Small intestine (tissue), 7 donors: ENCODE measurements at regions not wholly inside any gene's neighbourhood (a gene's known extent, or its start where the extent isn't known, plus 50 kb on each side); places are given as distances from the start of the nearest gene placed in this dataset.

ENCODE experiments used
- DNase-seq, 2 donors: peaks; one replicate each; pipeline versions ENCODE4 v3.0.0 to v3.0.0-alpha.2; 2013
- FAIRE-seq: peaks from 2 replicates; lab custom pipeline; 2012; peaks lifted over from hg19 to GRCh38; lab: Jason Lieb, UNC
- H3K27ac ChIP-seq, 3 donors: one replicate each; pipeline ENCODE4 v1.5.1; 2013; ENCODE audit warnings: low read length in 2 of 3, mild to moderate bottlenecking in 2 of 3, control low read depth in 1 of 3, inconsistent platforms in 1 of 3, low read depth in 1 of 3, moderate library complexity in 1 of 3
- H3K27me3 ChIP-seq, 3 donors: one replicate each; pipeline ENCODE4 v1.6.1; 2013; ENCODE audit warnings: low read length in 3 of 3, inconsistent platforms in 1 of 3; ENCODE audit not compliant: control insufficient read depth in 3 of 3, insufficient read depth in 3 of 3
- H3K36me3 ChIP-seq, 3 donors: one replicate each; pipeline ENCODE4 v1.6.1; 2013; ENCODE audit warnings: low read length in 3 of 3, inconsistent platforms in 1 of 3, low read depth in 1 of 3, mild to moderate bottlenecking in 1 of 3, moderate library complexity in 1 of 3; ENCODE audit not compliant: control insufficient read depth in 3 of 3, insufficient read depth in 2 of 3
- H3K4me1 ChIP-seq, 3 donors: one replicate each; pipeline ENCODE4 v1.6.1; 2013; ENCODE audit warnings: low read length in 2 of 3, inconsistent platforms in 1 of 3, low read depth in 1 of 3, mild to moderate bottlenecking in 1 of 3, moderate library complexity in 1 of 3; ENCODE audit not compliant: control insufficient read depth in 3 of 3, insufficient read depth in 2 of 3
- H3K4me3 ChIP-seq, 3 donors: one replicate each; pipeline ENCODE4 v1.5.1; 2013; ENCODE audit warnings: low read length in 3 of 3, control low read depth in 1 of 3, inconsistent platforms in 1 of 3, low read depth in 1 of 3, mild to moderate bottlenecking in 1 of 3, moderate library complexity in 1 of 3
- H3K9me3 ChIP-seq, 2 donors: one replicate each; pipeline ENCODE4 v1.6.1; 2013; ENCODE audit warnings: low read depth in 1 of 2, low read length in 1 of 2; ENCODE audit not compliant: control insufficient read depth in 2 of 2, insufficient read depth in 1 of 2
- WGBS, 3 donors: extraction: QIAGEN DNeasy Blood & Tissue Kit; methylation state at CpG; one replicate each; pipeline ENCODE4 v1.1.7; 2013; 5-methylcytosine and 5-hydroxymethylcytosine counted together
- donor health status: healthy with polysubstance abuse.
- donor health status: control.
- donor health status: control.
- donor health status: Bipolar disorder and iron deficiency.
- donor health status: healthy.

DNA sequence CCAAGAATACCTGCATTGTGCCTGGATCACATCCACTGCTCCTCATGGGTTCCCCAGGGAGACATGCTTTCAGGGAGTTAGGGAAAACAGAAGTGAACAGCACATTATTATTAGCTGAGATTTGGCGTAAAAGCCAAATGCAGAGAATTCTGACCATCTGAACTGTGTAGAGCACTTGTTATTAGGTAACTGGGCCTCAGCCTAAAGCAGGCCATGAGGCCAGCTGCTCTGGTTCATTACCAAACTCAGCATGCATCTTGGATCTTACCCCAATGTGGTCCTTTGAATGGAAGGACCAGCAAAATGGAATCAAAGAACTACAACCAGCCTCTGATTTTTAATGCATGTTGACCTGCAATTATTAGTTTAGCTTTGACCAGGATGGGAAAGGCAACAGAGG lies 322.3 kb downstream of the KCNS3 start:
- Histone ChIP-seq H3K4me1 (no peaks in the 10 kb centered on the region), H3K27ac (no peak overlapping the region), H3K4me3 (no peak overlapping the region), H3K27me3 (no peaks in the 10 kb centered on the region), H3K9me3 (no peaks in the 10 kb centered on the region), H3K36me3 (no peaks in the 10 kb centered on the region)
- FAIRE-seq = no peak
- no peak for DNase-seq
- 93 to 100% (median 99%) methylated on average over 1 of the region's 1 CpG for WGBS, 3 donors

DNA sequence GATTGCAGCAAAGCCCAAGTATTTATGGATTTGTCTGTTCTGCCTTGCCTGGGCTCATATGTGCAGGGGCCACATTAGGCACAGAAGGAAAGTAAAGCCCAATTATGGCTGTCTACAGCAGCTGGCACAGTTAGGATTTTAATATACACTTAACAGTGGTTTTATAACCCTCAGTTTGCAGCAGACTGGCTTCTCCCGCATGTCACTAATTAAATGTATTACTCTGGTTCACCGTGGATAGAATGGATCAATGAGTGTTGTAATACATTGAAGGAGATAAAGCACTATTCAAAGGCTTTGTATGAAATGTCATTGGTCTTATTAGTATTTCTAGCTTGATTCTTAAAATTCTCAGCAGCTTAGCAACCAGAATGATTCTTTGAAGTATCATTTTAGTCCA lies 320.2 kb downstream of the KCNS3 start:
- H3K36me3 ChIP-seq = no peaks in the 10 kb centered on the region
- H3K27ac ChIP-seq = no peak overlapping the region
- no peaks in the 10 kb centered on the region for H3K4me1 ChIP-seq
- FAIRE-seq (no peak), DNase-seq (no peak)
- WGBS, 3 donors = 29 to 59% (median 31%) methylated on average over 2 of the region's 2 CpGs
- H3K9me3 ChIP-seq = no peaks in the 10 kb centered on the region
- H3K4me3 ChIP-seq = no peak overlapping the region
- no peaks in the 10 kb centered on the region for H3K27me3 ChIP-seq

DNA sequence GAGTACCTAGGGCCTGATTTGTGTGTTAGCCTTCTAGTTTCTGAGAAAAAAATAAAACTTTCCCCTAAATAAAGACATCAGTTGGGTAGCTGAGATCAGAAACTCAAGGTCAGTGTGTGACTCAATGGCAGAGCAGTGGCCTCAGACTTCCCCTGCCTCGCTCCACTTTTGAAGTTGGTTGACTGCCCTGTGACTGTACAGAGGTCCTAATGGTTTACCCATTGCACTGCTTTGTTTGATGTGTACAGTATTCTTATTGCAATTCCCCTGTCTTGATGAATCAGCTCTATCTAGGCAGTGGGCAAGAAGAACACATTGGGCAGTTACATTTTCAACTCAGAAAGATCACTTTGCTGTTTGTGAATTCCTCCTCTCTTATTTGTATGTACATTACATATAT lies 315.7 kb downstream of the KCNS3 start:
- FAIRE-seq (no peak), DNase-seq (no peak)
- Histone ChIP-seq H3K27ac (no peak overlapping the region), H3K36me3 (no peaks in the 10 kb centered on the region), H3K4me1 (no peaks in the 10 kb centered on the region), H3K4me3 (no peak overlapping the region), H3K27me3 (no peaks in the 10 kb centered on the region), H3K9me3 (no peaks in the 10 kb centered on the region)
- WGBS, 3 donors = 91 to 96% (median 95%) methylated on average over 1 of the region's 1 CpG

- Histone ChIP-seq H3K4me3 (no peak overlapping the region), H3K36me3 (no peaks in the 10 kb centered on the region), H3K9me3 (no peaks in the 10 kb centered on the region), H3K27ac (no peak overlapping the region), H3K27me3 (no peaks in the 10 kb centered on the region), H3K4me1 (peaks cover 0 to 2% (median 0%) of the 10 kb centered on the region in 3 donors)
- 36 to 44% (median 44%) methylated on average over 2 of the region's 2 CpGs for WGBS, 3 donors
- no peak for DNase-seq
- no peak for FAIRE-seq
Measured at GRCh38 chr2:18186816-18187613, 308.5 kb downstream of the KCNS3 start.

DNA sequence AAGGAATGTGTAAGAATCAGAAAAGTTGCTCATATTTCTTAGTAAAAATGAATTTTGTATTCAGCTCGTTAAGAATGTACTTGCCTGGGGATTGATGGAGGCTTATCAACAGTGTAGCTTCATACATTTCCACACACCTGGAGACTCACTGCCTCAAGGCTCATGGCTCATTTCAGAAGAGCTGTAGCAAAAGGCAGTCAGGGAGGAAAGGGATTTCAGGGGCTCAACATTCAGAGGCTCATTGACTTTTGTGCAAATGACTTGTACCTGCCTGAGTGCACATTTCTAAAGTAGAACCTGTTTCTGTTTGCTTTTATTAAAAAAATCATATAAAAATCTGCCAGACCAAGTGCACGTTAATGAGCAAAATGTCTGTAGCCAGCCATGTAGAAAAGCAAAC lies 304.4 kb downstream of the KCNS3 start:
- H3K4me1 ChIP-seq = peaks cover 0 to 2% (median 0%) of the 10 kb centered on the region in 3 donors
- no peaks in the 10 kb centered on the region for H3K9me3 ChIP-seq
- H3K4me3 ChIP-seq = no peak overlapping the region
- FAIRE-seq (no peak), DNase-seq (no peak)
- H3K36me3 ChIP-seq = no peaks in the 10 kb centered on the region
- H3K27me3 ChIP-seq = no peaks in the 10 kb centered on the region
- 72 to 84% (median 81%) methylated on average over 2 of the region's 2 CpGs for WGBS, 3 donors
- H3K27ac ChIP-seq = no peak overlapping the region

DNA sequence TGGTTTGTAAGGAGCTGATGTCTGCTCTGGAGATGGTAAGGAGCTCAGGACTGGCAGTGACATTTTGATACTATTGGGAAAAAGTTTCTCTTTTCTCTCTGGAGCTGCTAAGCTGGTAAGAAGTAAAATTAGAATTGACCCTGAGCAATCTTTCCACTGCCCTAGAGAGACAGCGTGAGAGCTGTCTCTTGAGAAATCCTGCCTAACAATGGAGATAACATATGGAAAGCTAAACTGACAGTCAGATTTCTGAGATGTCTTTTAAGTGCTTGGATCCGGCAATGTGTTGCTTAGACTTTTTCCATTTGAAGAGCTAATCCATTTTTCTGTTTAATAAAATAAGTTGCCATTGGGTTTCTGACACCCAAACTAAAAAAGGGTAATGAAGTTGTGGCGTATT lies 302.4 kb downstream of the KCNS3 start:
- Histone ChIP-seq H3K27me3 (no peaks in the 10 kb centered on the region), H3K36me3 (no peaks in the 10 kb centered on the region), H3K9me3 (no peaks in the 10 kb centered on the region), H3K4me3 (no peak overlapping the region), H3K27ac (no peak overlapping the region), H3K4me1 (no peaks in the 10 kb centered on the region)
- 49 to 61% (median 50%) methylated on average over 3 of the region's 3 CpGs for WGBS, 3 donors
- FAIRE-seq (no peak), DNase-seq (no peak)

GRCh38 chr2:18180031-18180610 lies 301.7 kb downstream of the KCNS3 start:
- no peaks in the 10 kb centered on the region for H3K9me3 ChIP-seq
- no peaks in the 10 kb centered on the region for H3K36me3 ChIP-seq
- H3K27ac ChIP-seq = no peak overlapping the region
- H3K4me1 ChIP-seq = no peaks in the 10 kb centered on the region
- DNase-seq (no peak), FAIRE-seq (no peak)
- 70 to 81% (median 71%) methylated on average over 3 of the region's 3 CpGs for WGBS, 3 donors
- H3K27me3 ChIP-seq = no peaks in the 10 kb centered on the region
- no peak overlapping the region for H3K4me3 ChIP-seq

DNA sequence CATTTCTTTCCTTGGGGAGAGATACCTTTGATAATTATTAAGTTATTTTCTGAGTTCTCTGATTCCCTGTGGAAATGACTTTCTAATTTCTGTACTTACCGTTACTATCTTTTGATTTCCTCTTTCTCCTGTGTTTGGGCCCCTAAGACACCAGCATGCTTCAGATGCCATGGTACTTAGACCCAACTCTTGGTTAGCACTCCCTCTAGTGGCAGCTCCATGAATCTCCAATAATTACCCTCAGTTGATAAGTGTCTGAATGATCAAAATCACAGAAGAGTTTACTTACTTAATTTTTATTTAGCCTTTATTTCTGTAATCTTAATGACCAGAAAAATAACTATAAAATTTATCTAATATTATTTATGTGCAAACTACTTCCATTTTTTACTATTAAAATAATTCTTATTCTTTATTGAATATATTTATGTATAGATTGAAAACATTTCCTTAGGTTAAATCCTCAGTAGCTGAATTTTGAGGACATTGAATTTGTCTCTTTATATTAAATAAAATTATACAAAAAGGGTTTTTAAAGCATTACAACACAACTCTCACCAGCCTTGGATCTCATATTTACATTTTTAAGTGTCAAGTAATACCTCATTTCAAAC lies 300.4 kb downstream of the KCNS3 start:
- Histone ChIP-seq H3K27ac (no peak overlapping the region), H3K36me3 (no peaks in the 10 kb centered on the region), H3K4me3 (no peak overlapping the region), H3K27me3 (no peaks in the 10 kb centered on the region), H3K4me1 (no peaks in the 10 kb centered on the region), H3K9me3 (no peaks in the 10 kb centered on the region)
- peak; percentile 39 for FAIRE-seq
- 0 to 26% (median 4%) methylated on average over 1 of the region's 1 CpG for WGBS, 3 donors
- peak; percentile 38 to 47 for DNase-seq
